ENCODE measurements at regions not wholly inside any gene's neighbourhood (a gene's known extent, or its start where the extent isn't known, plus 50 kb on each side); places are given as distances from the start of the nearest gene placed in this dataset.
"Not testable (repeated sequence)": the region's sequence is repeated elsewhere in the genome, so short reads cannot be mapped to it uniquely, and the experiment has no call there.

- no peak for DNase-seq (ENCODE audit: low read depth in 1 of 2, low spot score in 1 of 2)
- in situ Hi-C loops (cut with HindIII; ENCODE audit: low pct_unique_long_range_greater_than_20kb, low sequenced_read_pairs): no loop called here
- TF ChIP-seq JUND (IDR thresholded peaks at IDR 0.05; ENCODE audit: low read depth): no peak
These were observed 112.9 kb upstream of the SP4 start for GRCh38 chr7:21314954-21315353.

GRCh38 chr7:21317966-21318915 lies 109.6 kb upstream of the SP4 start:
- DNase-seq (ENCODE audit: low read depth in 1 of 2, low spot score in 1 of 2): no peak
- no peak for TF ChIP-seq JUND (IDR thresholded peaks at IDR 0.05; ENCODE audit: low read depth)
- in situ Hi-C loops (cut with HindIII; ENCODE audit: low pct_unique_long_range_greater_than_20kb, low sequenced_read_pairs): no loop called here

GRCh38 chr7:21318916-21319270 lies 109.0 kb upstream of the SP4 start:
- DNase-seq (ENCODE audit: low read depth in 1 of 2, low spot score in 1 of 2): no peak
- in situ Hi-C loops (cut with HindIII; ENCODE audit: low pct_unique_long_range_greater_than_20kb, low sequenced_read_pairs): no loop called here
- no peak for TF ChIP-seq JUND (IDR thresholded peaks at IDR 0.05; ENCODE audit: low read depth)

DNA sequence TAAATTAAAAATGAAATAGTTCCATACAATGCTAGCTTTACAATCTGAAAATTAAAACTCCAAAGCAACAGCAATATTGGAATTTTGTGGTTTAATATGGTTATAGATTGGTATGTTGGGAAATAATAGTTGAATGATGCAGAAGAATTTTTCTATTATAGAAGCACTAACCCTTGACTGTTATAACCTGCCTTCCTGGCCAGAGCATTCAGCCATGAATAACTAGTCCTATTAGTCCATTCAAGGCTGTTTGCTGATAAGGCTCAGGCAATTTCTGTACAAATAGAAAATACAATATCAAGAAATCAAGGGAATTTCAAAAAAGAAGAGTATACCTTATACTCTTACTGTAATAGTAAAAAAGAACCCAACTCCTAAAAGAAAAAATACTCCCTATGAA lies 101.6 kb upstream of the SP4 start:
- DNase-seq (ENCODE audit: low read depth in 1 of 2, low spot score in 1 of 2): no peak
- in situ Hi-C loops (cut with HindIII; ENCODE audit: low pct_unique_long_range_greater_than_20kb, low sequenced_read_pairs): no loop called here
- TF ChIP-seq JUND (IDR thresholded peaks at IDR 0.05; ENCODE audit: low read depth): no peak

DNA sequence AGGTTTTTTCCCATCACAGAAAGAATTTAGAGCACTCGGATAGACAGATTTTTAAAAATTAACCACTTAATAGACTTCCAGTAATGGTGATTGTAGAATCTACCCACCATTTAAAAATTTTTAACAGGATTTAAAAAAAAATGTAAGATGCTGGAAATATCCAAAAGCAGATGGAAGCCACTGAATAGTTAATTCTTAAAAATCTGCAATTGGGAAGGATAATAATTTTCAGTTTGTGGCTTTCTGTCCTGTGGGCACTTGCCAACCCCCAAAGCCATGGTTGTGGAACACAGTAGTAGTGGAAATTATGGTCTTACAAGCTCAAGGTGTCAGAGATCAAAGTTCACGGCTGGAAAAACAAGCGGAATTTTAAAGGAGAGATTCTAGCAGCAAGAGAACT lies 101.0 kb upstream of the SP4 start:
- in situ Hi-C loops (cut with HindIII; ENCODE audit: low pct_unique_long_range_greater_than_20kb, low sequenced_read_pairs): no loop called here
- DNase-seq (ENCODE audit: low read depth in 1 of 2, low spot score in 1 of 2): no peak
- TF ChIP-seq JUND (IDR thresholded peaks at IDR 0.05; ENCODE audit: low read depth): no peak

GRCh38 chr7:21327422-21328409 lies 100.2 kb upstream of the SP4 start:
- peak in 1 of 2 experiments; percentile 73 for DNase-seq (ENCODE audit: low read depth in 1 of 2, low spot score in 1 of 2)
- in situ Hi-C loops (cut with HindIII; ENCODE audit: low pct_unique_long_range_greater_than_20kb, low sequenced_read_pairs): no loop called here
- TF ChIP-seq JUND (IDR thresholded peaks at IDR 0.05; ENCODE audit: low read depth): no peak

- no peak for TF ChIP-seq JUND (IDR thresholded peaks at IDR 0.05; ENCODE audit: low read depth)
- DNase-seq (ENCODE audit: low read depth in 1 of 2, low spot score in 1 of 2): no peak
- in situ Hi-C loops (cut with HindIII; ENCODE audit: low pct_unique_long_range_greater_than_20kb, low sequenced_read_pairs): no loop called here
These were observed 97.3 kb upstream of the SP4 start for GRCh38 chr7:21330462-21331178.

- no peak for TF ChIP-seq JUND (IDR thresholded peaks at IDR 0.05; ENCODE audit: low read depth)
- in situ Hi-C loops (cut with HindIII; ENCODE audit: low pct_unique_long_range_greater_than_20kb, low sequenced_read_pairs): no loop called here
- no peak for DNase-seq (ENCODE audit: low read depth in 1 of 2, low spot score in 1 of 2)
These were observed 93.0 kb upstream of the SP4 start for GRCh38 chr7:21334906-21335305.

DNA sequence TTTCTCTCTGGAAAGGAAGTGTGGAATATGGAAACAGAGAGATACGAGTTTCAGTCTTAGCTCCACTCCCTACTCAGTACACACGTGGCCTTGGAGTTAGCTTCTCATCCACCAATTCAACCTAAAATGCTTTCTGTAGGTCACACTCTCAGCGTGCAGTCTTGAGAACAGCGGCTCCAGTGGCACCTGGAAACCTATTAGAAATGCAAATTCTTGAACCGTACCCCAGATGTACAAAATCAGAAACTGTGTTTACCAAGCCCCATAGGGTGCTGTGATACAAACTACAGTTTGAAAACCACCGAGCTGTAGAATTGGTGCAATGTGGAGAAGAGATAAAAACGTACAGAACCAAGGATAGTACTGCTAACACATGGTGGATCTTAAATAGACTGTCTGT lies 91.1 kb upstream of the SP4 start:
- TF ChIP-seq JUND (IDR thresholded peaks at IDR 0.05; ENCODE audit: low read depth): no peak
- DNase-seq (ENCODE audit: low read depth in 1 of 2, low spot score in 1 of 2): no peak
- in situ Hi-C loops (cut with HindIII; ENCODE audit: low pct_unique_long_range_greater_than_20kb, low sequenced_read_pairs): no loop called here

- TF ChIP-seq JUND (IDR thresholded peaks at IDR 0.05; ENCODE audit: low read depth): no peak
- in situ Hi-C loops (cut with HindIII; ENCODE audit: low pct_unique_long_range_greater_than_20kb, low sequenced_read_pairs): no loop called here
- DNase-seq (ENCODE audit: low read depth in 1 of 2, low spot score in 1 of 2): no peak
These were observed 89.1 kb upstream of the SP4 start for GRCh38 chr7:21338728-21339164.

DNA sequence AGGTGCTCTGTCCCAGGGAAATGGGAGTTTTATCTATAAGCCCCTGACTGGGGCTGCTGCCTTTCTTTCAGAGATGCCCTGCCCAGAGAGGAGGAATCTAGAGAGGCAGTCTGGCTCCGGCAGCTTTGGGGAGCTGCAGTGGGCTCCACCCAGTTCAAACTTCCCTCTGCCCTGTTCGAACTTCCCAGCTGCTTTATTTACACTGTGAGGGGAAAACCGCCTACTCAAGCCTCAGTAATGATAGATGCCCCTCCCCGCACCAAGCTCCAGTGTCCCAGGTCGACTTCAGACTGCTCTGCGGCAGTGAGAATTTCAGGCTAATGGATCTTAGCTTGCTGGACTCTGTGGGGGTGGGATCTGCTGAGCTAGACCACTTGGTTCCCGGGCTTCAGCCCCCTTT lies 83.0 kb upstream of the SP4 start:
- DNase-seq (ENCODE audit: low read depth in 1 of 2, low spot score in 1 of 2); in situ Hi-C loops (cut with HindIII; ENCODE audit: low pct_unique_long_range_greater_than_20kb, low sequenced_read_pairs): not testable (repeated sequence)

GRCh38 chr7:21345361-21345760 lies 82.5 kb upstream of the SP4 start:
- no peak for DNase-seq (ENCODE audit: low read depth in 1 of 2, low spot score in 1 of 2)
- in situ Hi-C loops (cut with HindIII; ENCODE audit: low pct_unique_long_range_greater_than_20kb, low sequenced_read_pairs): no loop called here
- no peak for TF ChIP-seq JUND (IDR thresholded peaks at IDR 0.05; ENCODE audit: low read depth)
